ENCODE measurements at regions not wholly inside any gene's neighbourhood (a gene's known extent, or its start where the extent isn't known, plus 50 kb on each side); places are given as distances from the start of the nearest gene placed in this dataset.

GRCh38 chr4:12050357-12050756 lies 621.7 kb upstream of the HS3ST1 start:
- in situ Hi-C loops (cut with MboI; ENCODE audit: low pct_unique_long_range_greater_than_20kb, low sequenced_read_pairs, unreplicated experiment) = no loop called here
- DNase-seq (ENCODE audit: low spot score) = no peak
- TF ChIP-seq CTCF (IDR thresholded peaks at IDR 0.05; ENCODE audit: extremely low read depth, insufficient read depth, missing control alignments) = no peak

- in situ Hi-C loops (cut with MboI; ENCODE audit: low pct_unique_long_range_greater_than_20kb, low sequenced_read_pairs, unreplicated experiment) = no loop called here
- no peak for TF ChIP-seq CTCF (IDR thresholded peaks at IDR 0.05; ENCODE audit: extremely low read depth, insufficient read depth, missing control alignments)
- DNase-seq (ENCODE audit: low spot score) = no peak
Measured at GRCh38 chr4:12042818-12043217, 614.1 kb upstream of the HS3ST1 start.

- TF ChIP-seq CTCF (IDR thresholded peaks at IDR 0.05; ENCODE audit: extremely low read depth, insufficient read depth, missing control alignments) = peak; percentile 16
- DNase-seq (ENCODE audit: low spot score) = no peak
- in situ Hi-C loops (cut with MboI; ENCODE audit: low pct_unique_long_range_greater_than_20kb, low sequenced_read_pairs, unreplicated experiment) = no loop called here
Measured at GRCh38 chr4:12041828-12042227, 613.1 kb upstream of the HS3ST1 start.

GRCh38 chr4:12036450-12036849 lies 607.8 kb upstream of the HS3ST1 start:
- in situ Hi-C loops (cut with MboI; ENCODE audit: low pct_unique_long_range_greater_than_20kb, low sequenced_read_pairs, unreplicated experiment) = no loop called here
- no peak for DNase-seq (ENCODE audit: low spot score)
- no peak for TF ChIP-seq CTCF (IDR thresholded peaks at IDR 0.05; ENCODE audit: extremely low read depth, insufficient read depth, missing control alignments)

- in situ Hi-C loops (cut with MboI; ENCODE audit: low pct_unique_long_range_greater_than_20kb, low sequenced_read_pairs, unreplicated experiment) = no loop called here
- DNase-seq (ENCODE audit: low spot score) = no peak
- TF ChIP-seq CTCF (IDR thresholded peaks at IDR 0.05; ENCODE audit: extremely low read depth, insufficient read depth, missing control alignments) = no peak
Measured at GRCh38 chr4:12028258-12028657, 599.6 kb upstream of the HS3ST1 start.

GRCh38 chr4:12022409-12022808 lies 593.7 kb upstream of the HS3ST1 start:
- DNase-seq (ENCODE audit: low spot score) = no peak
- TF ChIP-seq CTCF (IDR thresholded peaks at IDR 0.05; ENCODE audit: extremely low read depth, insufficient read depth, missing control alignments) = no peak
- in situ Hi-C loops (cut with MboI; ENCODE audit: low pct_unique_long_range_greater_than_20kb, low sequenced_read_pairs, unreplicated experiment) = no loop called here

- in situ Hi-C loops (cut with MboI; ENCODE audit: low pct_unique_long_range_greater_than_20kb, low sequenced_read_pairs, unreplicated experiment) = no loop called here
- TF ChIP-seq CTCF (IDR thresholded peaks at IDR 0.05; ENCODE audit: extremely low read depth, insufficient read depth, missing control alignments) = no peak
Measured at GRCh38 chr4:12016729-12017128, 588.0 kb upstream of the HS3ST1 start.

More at GRCh38 chr4:12016729-12017128, 588.0 kb upstream of the HS3ST1 start:
- DNase-seq (ENCODE audit: low spot score) = no peak

All from GM13977 (cell line).